ENCODE measurements at regions not wholly inside any gene's neighbourhood (a gene's known extent, or its start where the extent isn't known, plus 50 kb on each side); places are given as distances from the start of the nearest gene placed in this dataset.

DNA sequence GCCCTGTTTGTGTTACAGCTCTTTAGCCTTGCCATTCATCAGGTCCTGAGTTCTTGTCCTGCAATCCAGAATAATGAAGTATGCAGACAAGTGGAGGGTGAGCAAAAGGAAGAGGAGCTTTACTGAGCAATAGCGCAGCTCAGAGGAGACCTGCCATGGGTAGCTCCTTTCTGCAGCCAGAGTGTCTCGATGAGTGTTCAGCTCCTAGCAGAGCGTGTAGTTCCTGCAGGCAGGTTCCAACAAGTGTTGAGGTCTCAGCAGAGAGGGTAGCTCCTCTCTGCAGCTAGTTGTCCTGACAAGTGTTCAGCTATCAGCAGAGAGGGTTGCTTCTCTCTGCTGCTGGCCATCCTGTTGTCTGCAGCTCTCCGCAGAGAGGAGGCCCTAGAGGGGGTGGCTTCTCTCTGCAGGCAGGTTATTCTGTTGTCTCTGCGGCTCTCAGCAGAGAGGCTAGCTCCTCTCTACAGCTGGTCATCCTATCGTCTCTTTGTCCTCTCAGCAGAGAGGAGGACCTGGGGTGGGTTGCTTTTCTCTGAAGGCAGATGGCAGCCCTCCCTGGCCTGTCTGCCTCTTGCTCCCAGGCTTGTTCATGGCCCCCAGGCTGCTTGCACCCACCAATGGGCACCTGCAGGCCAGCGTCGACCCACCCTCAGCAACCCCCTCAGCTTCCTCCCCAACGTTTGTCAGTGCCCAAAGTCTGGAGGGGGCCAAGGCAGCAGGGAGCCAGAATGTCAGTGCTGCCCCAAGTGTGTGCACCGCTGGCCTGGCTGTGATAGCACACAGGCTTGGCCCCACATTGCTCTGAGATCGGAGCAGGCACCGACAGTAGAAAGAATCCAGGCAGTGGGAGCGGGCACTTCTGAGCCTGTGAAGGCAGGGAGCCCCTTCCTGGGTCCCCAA, 112.5 kb upstream of the RUNX3 start:
- TF ChIP-seq, protein P1, sequence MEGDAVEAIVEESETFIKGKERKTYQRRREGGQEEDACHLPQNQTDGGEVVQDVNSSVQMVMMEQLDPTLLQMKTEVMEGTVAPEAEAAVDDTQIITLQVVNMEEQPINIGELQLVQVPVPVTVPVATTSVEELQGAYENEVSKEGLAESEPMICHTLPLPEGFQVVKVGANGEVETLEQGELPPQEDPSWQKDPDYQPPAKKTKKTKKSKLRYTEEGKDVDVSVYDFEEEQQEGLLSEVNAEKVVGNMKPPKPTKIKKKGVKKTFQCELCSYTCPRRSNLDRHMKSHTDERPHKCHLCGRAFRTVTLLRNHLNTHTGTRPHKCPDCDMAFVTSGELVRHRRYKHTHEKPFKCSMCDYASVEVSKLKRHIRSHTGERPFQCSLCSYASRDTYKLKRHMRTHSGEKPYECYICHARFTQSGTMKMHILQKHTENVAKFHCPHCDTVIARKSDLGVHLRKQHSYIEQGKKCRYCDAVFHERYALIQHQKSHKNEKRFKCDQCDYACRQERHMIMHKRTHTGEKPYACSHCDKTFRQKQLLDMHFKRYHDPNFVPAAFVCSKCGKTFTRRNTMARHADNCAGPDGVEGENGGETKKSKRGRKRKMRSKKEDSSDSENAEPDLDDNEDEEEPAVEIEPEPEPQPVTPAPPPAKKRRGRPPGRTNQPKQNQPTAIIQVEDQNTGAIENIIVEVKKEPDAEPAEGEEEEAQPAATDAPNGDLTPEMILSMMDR (IDR thresholded peaks at IDR 0.05; ENCODE audit: insufficient read depth, low read depth, low read length, missing control alignments) = no peak
- DNase-seq (ENCODE audit: low read depth) = peak; percentile 85
- no peak overlapping the region for H3K4me3 ChIP-seq (ENCODE audit: low read length)

DNA sequence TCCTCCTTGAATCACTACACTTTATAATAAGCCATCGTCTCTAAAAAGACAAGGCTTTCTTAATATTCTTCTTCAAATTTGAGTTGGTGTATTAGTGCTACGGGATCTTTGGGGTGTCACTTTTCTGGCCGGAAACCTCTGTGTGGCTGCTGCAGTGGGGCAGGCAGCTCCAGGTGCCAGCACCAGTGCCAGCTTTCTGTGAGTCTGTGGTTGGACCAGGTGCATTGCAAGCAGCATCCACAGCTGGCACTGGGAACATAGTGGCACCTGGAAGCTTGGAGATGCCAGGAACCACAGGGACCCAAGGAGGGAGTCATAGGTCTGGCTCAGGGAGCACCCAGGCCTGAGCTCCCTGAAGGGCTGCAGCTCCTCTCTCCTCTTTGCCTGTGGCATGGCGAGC, 111.8 kb upstream of the RUNX3 start:
- TF ChIP-seq, protein P1 (IDR thresholded peaks at IDR 0.05; ENCODE audit: insufficient read depth, low read depth, low read length, missing control alignments) = no peak
- H3K4me3 ChIP-seq (ENCODE audit: low read length) = no peak overlapping the region
- DNase-seq (ENCODE audit: low read depth) = no peak

DNA sequence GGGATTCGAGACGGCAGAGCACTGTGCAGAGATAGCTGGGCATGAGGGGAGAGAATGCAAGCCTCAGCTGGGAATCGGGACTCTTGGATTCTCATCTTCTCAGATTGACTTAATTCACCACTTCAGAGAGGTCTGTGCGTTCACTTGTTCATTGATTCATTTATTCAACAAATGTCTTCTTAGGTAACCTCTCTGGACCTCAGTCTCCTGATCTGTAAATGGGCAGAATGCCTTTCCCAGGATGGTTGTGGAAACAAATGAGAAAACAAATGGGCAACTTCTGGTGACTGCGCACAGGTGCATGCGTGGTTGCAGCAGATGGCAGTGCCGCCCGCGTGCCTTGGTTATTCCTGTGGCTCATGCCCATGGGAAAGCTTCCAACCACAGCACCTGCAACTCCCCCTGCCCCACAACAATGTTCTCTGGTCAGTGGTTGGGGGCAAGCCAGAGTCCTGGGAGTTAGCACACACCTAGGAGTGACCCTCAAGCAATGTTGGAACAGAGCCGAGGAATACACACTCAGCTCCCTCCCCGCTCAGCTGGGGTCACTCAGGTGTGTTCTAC, 110.1 kb upstream of the RUNX3 start:
- DNase-seq (ENCODE audit: low read depth) = no peak
- TF ChIP-seq, protein P1 (IDR thresholded peaks at IDR 0.05; ENCODE audit: insufficient read depth, low read depth, low read length, missing control alignments) = no peak
- no peak overlapping the region for H3K4me3 ChIP-seq (ENCODE audit: low read length)

DNA sequence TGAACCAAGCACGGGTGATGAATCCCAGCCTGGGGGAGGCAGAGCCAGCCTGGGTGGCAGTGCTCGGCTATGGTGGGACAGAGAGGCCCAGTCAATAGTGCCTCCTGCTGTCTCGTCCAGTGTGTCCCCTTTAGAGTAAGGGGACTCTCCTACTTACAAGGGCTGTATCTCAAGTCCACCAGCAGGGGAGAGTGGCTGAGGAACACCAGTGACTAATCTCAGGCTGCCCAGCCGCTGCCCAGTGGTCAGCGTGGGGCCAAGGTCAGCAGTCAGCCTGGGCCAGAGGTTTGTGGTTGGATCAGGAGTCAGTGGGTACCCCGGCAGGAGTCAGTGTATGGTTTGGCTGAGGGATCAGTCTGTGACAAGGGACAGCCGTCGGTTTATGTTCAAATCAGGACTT, 109.2 kb upstream of the RUNX3 start:
- TF ChIP-seq, protein P1 (IDR thresholded peaks at IDR 0.05; ENCODE audit: insufficient read depth, low read depth, low read length, missing control alignments) = no peak
- no peak for DNase-seq (ENCODE audit: low read depth)
- no peak overlapping the region for H3K4me3 ChIP-seq (ENCODE audit: low read length)

DNA sequence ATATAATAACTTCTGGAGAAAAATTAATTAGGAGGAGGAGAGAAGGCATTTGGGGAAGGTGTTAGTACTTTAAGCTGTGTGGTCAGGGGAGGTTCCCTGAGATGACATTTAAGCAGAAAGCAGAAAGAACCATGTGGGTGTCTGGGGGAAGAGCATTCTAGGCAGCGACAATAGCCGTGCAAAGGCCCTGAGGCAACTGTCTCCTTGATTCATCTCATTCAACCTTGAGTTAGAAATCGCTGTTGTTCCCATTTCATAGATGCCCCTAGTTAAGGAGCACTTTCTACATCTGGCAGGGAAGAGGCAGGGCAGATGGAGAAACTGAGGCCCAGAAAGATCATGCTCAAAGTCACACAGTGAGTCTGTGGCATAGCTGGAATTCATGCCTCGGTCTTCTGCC, 108.6 kb upstream of the RUNX3 start:
- TF ChIP-seq, protein P1 (IDR thresholded peaks at IDR 0.05; ENCODE audit: insufficient read depth, low read depth, low read length, missing control alignments) = no peak
- no peak for DNase-seq (ENCODE audit: low read depth)
- H3K4me3 ChIP-seq (ENCODE audit: low read length) = no peak overlapping the region

DNA sequence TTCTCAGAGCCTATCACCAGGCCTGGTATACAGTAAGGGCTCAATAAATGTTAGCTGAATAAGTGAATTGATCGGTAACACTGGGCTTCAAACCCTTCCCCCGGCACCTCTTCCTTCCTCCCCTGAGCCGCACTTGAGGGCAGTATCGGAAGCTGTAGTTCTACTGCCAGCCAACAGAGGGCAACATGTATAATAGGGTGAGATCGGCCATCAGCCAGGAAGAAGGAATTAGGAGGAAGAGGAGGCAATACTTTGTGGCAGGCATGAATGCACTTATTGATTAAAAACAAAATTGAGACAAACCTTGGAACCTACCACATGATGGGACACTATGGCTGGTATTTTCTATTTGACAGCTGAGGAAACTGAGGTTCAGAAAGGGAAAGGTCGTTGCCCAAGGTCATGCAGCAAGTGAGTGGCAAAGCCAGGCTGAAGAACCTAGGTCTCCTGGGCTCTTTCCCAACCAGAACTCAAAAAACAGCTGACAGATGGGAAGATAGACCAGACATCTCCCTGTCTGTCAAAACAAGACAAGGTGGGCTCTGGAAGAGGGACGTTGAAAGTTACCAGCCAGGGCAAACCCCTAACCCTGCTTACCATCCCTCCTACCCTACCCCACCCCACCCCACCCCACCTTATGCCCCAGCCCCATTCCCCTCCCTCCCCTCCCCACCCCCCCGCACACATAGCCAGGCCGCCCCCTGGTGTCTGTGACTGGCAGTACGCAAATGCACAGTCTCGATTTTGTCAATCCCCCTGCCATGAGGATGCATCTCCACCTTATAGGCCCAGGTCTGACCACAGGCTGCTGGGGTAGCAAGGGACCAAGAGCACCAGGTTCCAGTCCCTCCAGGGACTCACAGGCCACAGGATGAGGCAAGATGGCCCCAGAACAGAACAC, 107.3 kb upstream of the RUNX3 start:
- peak; percentile 46 for DNase-seq (ENCODE audit: low read depth)
- TF ChIP-seq, protein P1 (IDR thresholded peaks at IDR 0.05; ENCODE audit: insufficient read depth, low read depth, low read length, missing control alignments) = peak; percentile 72

More for the DNA sequence above, 107.3 kb upstream of the RUNX3 start:
- H3K4me3 ChIP-seq (ENCODE audit: low read length) = no peak overlapping the region
